ENCODE measurements at regions not wholly inside any gene's neighbourhood (a gene's known extent, or its start where the extent isn't known, plus 50 kb on each side); places are given as distances from the start of the nearest gene placed in this dataset.

- TF ChIP-seq TAF1 (IDR thresholded peaks at IDR 0.05; ENCODE audit: borderline replicate concordance, insufficient read depth, low read length): no peak
- TF ChIP-seq REST (IDR thresholded peaks at IDR 0.05; ENCODE audit: insufficient read depth in 1 of 2, low read depth in 2 of 2, low read length in 2 of 2): no peak
- no peak for TF ChIP-seq POLR2AphosphoS5 (IDR thresholded peaks at IDR 0.05; ENCODE audit: low read depth, low read length)
- TF ChIP-seq FOXP2 (optimal IDR thresholded peaks at IDR 0.05; ENCODE audit: borderline replicate concordance, extremely low read depth, extremely low read length, insufficient read depth): no peak
- TF ChIP-seq SIN3A (IDR thresholded peaks at IDR 0.05; ENCODE audit: borderline replicate concordance, insufficient read depth, low read length): no peak
Measured at GRCh38 chr2:150946831-150947230, 314.8 kb downstream of the RBM43 start.

GRCh38 chr2:150944315-150944714, 317.3 kb downstream of the RBM43 start:
- no peak for TF ChIP-seq TAF1 (IDR thresholded peaks at IDR 0.05; ENCODE audit: borderline replicate concordance, insufficient read depth, low read length)
- no peak for TF ChIP-seq REST (IDR thresholded peaks at IDR 0.05; ENCODE audit: insufficient read depth in 1 of 2, low read depth in 2 of 2, low read length in 2 of 2)
- no peak for TF ChIP-seq SIN3A (IDR thresholded peaks at IDR 0.05; ENCODE audit: borderline replicate concordance, insufficient read depth, low read length)
- no peak for TF ChIP-seq POLR2AphosphoS5 (IDR thresholded peaks at IDR 0.05; ENCODE audit: low read depth, low read length)
- no peak for TF ChIP-seq FOXP2 (optimal IDR thresholded peaks at IDR 0.05; ENCODE audit: borderline replicate concordance, extremely low read depth, extremely low read length, insufficient read depth)

- no peak for TF ChIP-seq SIN3A (IDR thresholded peaks at IDR 0.05; ENCODE audit: borderline replicate concordance, insufficient read depth, low read length)
- TF ChIP-seq TAF1 (IDR thresholded peaks at IDR 0.05; ENCODE audit: borderline replicate concordance, insufficient read depth, low read length): no peak
- TF ChIP-seq POLR2AphosphoS5 (IDR thresholded peaks at IDR 0.05; ENCODE audit: low read depth, low read length): no peak
Measured at GRCh38 chr2:150939087-150939486, 322.6 kb downstream of the RBM43 start.

GRCh38 chr2:150938527-150938926, 323.1 kb downstream of the RBM43 start:
- TF ChIP-seq POLR2AphosphoS5 (IDR thresholded peaks at IDR 0.05; ENCODE audit: low read depth, low read length) (no peak), REST (IDR thresholded peaks at IDR 0.05; ENCODE audit: insufficient read depth in 1 of 2, low read depth in 2 of 2, low read length in 2 of 2) (no peak), SIN3A (IDR thresholded peaks at IDR 0.05; ENCODE audit: borderline replicate concordance, insufficient read depth, low read length) (no peak), FOXP2 (optimal IDR thresholded peaks at IDR 0.05; ENCODE audit: borderline replicate concordance, extremely low read depth, extremely low read length, insufficient read depth) (no peak), TAF1 (IDR thresholded peaks at IDR 0.05; ENCODE audit: borderline replicate concordance, insufficient read depth, low read length) (no peak)

GRCh38 chr2:150937030-150937429, 324.6 kb downstream of the RBM43 start:
- TF ChIP-seq REST (IDR thresholded peaks at IDR 0.05; ENCODE audit: insufficient read depth in 1 of 2, low read depth in 2 of 2, low read length in 2 of 2) (no peak), SIN3A (IDR thresholded peaks at IDR 0.05; ENCODE audit: borderline replicate concordance, insufficient read depth, low read length) (no peak), POLR2AphosphoS5 (IDR thresholded peaks at IDR 0.05; ENCODE audit: low read depth, low read length) (no peak)

Measured in PFSK-1 (cell line).